ENCODE measurements at regions not wholly inside any gene's neighbourhood (a gene's known extent, or its start where the extent isn't known, plus 50 kb on each side); places are given as distances from the start of the nearest gene placed in this dataset.

DNA sequence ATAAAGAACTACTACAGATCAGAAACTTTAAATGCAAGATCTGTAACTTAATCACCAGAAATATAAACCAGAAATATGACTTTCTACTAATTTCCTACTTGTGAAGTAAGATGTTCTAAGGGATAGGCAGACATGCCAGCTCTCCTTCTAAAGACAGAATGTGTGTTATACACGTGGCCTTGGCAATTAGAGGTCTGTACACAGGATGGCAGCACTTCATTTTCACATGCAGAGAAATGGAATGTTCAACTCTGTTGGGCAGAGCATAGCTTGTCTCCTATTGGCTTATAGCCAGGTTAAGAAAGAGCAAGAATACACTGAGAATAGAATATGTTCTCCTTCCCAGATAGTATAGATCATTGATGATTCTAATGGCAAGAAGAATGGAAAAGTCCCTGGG, 403.8 kb downstream of the DAD1 start:
- DNase-seq = no peak
- Histone ChIP-seq H3K27me3 (no peaks in the 10 kb centered on the region), H3K9me3 (replicated peaks in 1 of 3) (no peaks in the 10 kb centered on the region), H3K27ac (no peak overlapping the region), H3K4me1 (replicated peaks in 1 of 2) (no peaks in the 10 kb centered on the region), H3K4me3 (no peak overlapping the region), H3K36me3 (replicated peaks in 1 of 2) (no peaks in the 10 kb centered on the region)
- TF ChIP-seq CTCF (IDR thresholded peaks at IDR 0.05) (no peak), POLR2A (IDR thresholded peaks at IDR 0.05) (no peak)
- intact Hi-C loops (cut with DNase I) = no loop called here
- 15 to 27% (median 19%) methylated on average over 1 of the region's 1 CpG for WGBS, 4 donors

DNA sequence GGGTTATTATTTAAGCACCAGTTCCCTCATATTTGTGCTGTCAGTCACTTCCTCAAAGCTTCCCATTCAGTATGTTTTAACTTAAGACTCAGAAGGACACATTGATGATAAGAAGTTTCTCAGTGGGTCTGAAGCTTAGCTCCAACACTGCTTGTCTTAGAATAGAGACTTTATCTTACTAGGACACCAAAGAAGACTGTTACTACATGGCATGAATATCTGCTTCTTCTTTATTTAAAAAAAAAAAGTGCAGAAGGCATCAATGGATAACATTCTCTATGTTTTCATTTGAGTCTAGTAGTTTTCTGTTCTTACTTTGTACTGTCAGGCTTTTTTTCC, 404.2 kb downstream of the DAD1 start:
- H3K27me3 ChIP-seq = no peaks in the 10 kb centered on the region
- intact Hi-C loops (cut with DNase I) = no loop called here
- no peaks in the 10 kb centered on the region for H3K4me1 ChIP-seq (replicated peaks in 1 of 2)
- H3K4me3 ChIP-seq = no peak overlapping the region
- no peak for DNase-seq
- no peaks in the 10 kb centered on the region for H3K9me3 ChIP-seq (replicated peaks in 1 of 3)
- no peak overlapping the region for H3K27ac ChIP-seq
- TF ChIP-seq POLR2A (IDR thresholded peaks at IDR 0.05) (no peak), CTCF (IDR thresholded peaks at IDR 0.05) (no peak)
- no peaks in the 10 kb centered on the region for H3K36me3 ChIP-seq (replicated peaks in 1 of 2)

DNA sequence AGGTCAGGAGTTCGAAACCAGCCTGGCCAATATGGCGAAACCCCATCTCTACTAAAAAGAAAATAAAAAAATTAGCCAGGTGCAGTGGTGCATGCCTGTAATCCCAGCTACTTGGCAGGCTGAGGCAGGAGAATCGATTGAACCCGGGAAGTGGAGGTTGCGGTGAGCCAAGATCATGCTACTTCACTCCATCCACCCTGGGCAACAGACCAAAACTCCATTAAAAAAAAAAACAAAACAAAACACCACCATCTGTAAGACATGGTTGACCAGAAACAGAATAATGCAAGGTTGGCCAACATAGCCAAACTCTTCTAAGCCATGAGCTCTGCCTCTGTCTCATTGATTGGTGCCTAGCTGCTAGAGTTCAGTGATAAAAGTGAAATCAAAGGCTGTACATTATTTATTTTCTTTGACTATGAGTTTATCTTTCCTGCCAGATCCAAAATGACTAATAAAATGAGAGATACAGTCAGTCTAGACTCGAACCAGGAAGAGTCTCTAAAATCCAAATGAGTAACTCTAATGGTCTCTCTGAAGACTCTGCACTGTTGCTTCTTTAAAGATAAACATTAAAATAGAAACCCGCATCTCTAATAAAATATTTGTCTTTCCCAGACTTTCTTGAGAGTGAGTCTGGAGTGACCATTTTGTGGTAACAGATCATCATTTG, 404.7 kb downstream of the DAD1 start:
- H3K27me3 ChIP-seq = no peaks in the 10 kb centered on the region
- no peaks in the 10 kb centered on the region for H3K9me3 ChIP-seq (replicated peaks in 1 of 3)
- no peak for TF ChIP-seq POLR2A (IDR thresholded peaks at IDR 0.05)
- 77 to 82% (median 80%) methylated on average over 7 of the region's 7 CpGs for WGBS, 4 donors
- H3K27ac ChIP-seq = no peak overlapping the region
- no peaks in the 10 kb centered on the region for H3K4me1 ChIP-seq (replicated peaks in 1 of 2)
- DNase-seq = no peak
- H3K4me3 ChIP-seq = no peak overlapping the region
- intact Hi-C loops (cut with DNase I) = no loop called here
- H3K36me3 ChIP-seq (replicated peaks in 1 of 2) = no peaks in the 10 kb centered on the region

- no peaks in the 10 kb centered on the region for H3K9me3 ChIP-seq (replicated peaks in 1 of 3)
- DNase-seq = no peak
- intact Hi-C loops (cut with DNase I) = no loop called here
- TF ChIP-seq POLR2A (IDR thresholded peaks at IDR 0.05) (no peak), CTCF (IDR thresholded peaks at IDR 0.05) (no peak)
- no peak overlapping the region for H3K4me3 ChIP-seq
- no peaks in the 10 kb centered on the region for H3K36me3 ChIP-seq (replicated peaks in 1 of 2)
- H3K27me3 ChIP-seq = no peaks in the 10 kb centered on the region
- 73 to 85% (median 79%) methylated on average over 1 of the region's 1 CpG for WGBS, 4 donors
- no peak overlapping the region for H3K27ac ChIP-seq
- no peaks in the 10 kb centered on the region for H3K4me1 ChIP-seq (replicated peaks in 1 of 2)
Measured at GRCh38 chr14:22180045-22180444, 409.0 kb downstream of the DAD1 start.

- no peak overlapping the region for H3K4me3 ChIP-seq
- no peak for DNase-seq
Measured at GRCh38 chr14:22179190-22179589, 409.8 kb downstream of the DAD1 start.

More at GRCh38 chr14:22179190-22179589, 409.8 kb downstream of the DAD1 start:
- no peaks in the 10 kb centered on the region for H3K9me3 ChIP-seq (replicated peaks in 1 of 3)
- WGBS, 4 donors = 67 to 84% (median 80%) methylated on average over 3 of the region's 3 CpGs
- no peaks in the 10 kb centered on the region for H3K4me1 ChIP-seq (replicated peaks in 1 of 2)
- TF ChIP-seq CTCF (IDR thresholded peaks at IDR 0.05) = no peak
- no peak for TF ChIP-seq POLR2A (IDR thresholded peaks at IDR 0.05)
- H3K27ac ChIP-seq = no peak overlapping the region
- no peaks in the 10 kb centered on the region for H3K36me3 ChIP-seq (replicated peaks in 1 of 2)
- no peaks in the 10 kb centered on the region for H3K27me3 ChIP-seq
- intact Hi-C loops (cut with DNase I) = no loop called here

Measured in adrenal gland (tissue), 9 donors.